M059J (cell line): ENCODE measurements at regions not wholly inside any gene's neighbourhood (a gene's known extent, or its start where the extent isn't known, plus 50 kb on each side); places are given as distances from the start of the nearest gene placed in this dataset.
"Not testable (repeated sequence)": the region's sequence is repeated elsewhere in the genome, so short reads cannot be mapped to it uniquely, and the experiment has no call there.

Experiments used
- DNase-seq: peaks from one replicate; pipeline ENCODE4 v3.0.0-alpha.2; 2012; ENCODE audit warnings: low read depth

DNA sequence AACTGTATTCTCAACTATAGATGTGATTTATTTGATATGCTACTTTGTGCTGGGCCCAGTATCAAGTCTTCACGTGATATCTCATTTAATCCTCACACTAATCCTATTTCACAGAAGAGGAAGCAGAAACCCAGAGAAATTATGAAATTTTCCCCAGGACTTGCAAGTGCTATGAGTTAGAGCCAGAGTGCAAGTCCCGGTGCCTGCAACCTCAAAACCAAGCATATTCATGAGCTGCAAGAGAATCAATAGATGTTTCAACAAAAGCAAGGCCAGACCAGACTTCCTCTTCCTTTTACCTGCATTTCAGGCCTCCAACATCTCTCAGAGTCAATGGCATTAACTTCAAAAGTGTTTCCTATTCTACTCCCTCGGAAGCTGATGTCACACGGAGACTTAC is 92.2 kb upstream of the GATB start:
- DNase-seq = no peak

DNA sequence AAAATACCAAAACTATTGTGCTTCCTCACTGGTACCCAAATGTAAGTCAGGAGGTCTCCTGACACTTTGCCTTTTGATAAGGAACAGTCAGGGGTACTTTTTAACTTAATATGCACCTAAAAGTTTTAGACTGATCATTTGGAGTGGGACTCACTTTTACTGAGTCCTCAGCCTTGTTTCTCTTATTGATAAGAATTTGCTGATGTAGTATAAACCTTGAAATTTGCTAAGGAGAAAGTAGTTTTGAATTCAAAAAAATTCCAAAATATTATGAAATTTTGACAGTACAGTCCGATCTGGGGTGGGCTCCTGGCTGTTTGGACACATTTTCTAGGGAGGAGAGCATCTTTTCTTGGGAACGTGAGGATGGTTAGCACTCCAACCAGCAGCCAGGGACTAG is 91.4 kb upstream of the GATB start:
- DNase-seq = no peak

- DNase-seq = no peak
Measured at GRCh38 chr4:151851354-151851753, 90.5 kb upstream of the GATB start.

DNA sequence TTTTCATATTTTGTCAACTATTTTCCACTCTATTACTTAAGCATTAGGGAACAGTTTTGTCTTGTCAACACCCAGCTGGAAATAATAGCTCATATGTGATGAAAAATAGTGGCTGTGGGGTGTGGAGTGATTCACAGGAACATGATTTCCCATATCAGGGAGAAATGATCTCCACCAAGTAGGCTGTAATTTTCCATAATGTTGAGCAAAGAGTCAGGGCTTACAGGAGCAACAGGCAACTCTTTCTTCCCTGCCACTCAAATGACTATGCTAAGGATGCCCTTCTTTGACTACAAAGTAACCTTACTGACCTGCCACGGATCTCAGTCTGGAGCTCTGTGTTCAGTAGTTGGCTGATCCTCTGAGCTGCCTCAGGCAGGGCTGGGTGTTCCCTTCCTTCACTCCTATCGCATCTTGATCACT is 90.0 kb upstream of the GATB start:
- DNase-seq = peak; percentile 43

DNA sequence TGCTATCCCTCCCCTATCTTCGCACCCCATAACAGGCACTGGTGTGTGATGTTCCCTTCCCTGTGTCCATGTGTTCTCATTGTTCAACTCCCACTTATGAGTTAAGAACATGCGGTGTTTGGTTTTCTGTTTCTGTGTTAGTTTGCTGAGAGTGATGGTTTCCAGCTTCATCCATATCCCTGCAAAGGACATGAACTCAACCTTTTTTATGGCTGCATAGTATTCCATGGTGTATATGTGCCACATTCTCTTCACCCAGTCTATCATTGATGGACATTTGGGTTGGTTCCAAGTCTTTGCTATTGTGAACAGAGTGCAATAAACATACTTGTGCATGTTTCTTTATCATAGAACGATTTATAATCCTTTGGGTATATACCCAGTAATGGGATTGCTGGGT is 84.7 kb upstream of the GATB start:
- DNase-seq = not testable (repeated sequence)

GRCh38 chr4:151842430-151843079 is 81.7 kb upstream of the GATB start:
- DNase-seq = no peak

DNA sequence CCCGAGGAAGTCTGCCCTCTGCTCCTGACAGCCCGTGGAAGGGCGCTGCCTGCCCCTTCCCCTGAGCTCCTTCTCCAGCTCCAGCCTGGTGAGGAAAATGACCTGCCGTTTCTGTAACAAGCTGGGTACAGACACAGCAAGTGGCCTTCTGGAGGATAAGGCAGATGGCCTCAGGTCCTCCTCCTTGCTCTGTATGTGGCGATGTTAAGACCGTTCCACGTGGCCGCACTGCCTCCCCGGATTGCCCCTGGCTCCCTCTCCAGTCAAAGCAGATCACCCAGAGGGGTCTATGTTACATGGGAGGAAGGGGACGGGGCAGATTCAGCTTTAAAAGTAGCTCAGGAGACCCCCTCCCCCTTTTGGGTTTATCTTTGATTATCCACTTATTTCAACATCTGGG is 80.3 kb upstream of the GATB start:
- no peak for DNase-seq

GRCh38 chr4:151835467-151835866 is 74.7 kb upstream of the GATB start:
- no peak for DNase-seq

DNA sequence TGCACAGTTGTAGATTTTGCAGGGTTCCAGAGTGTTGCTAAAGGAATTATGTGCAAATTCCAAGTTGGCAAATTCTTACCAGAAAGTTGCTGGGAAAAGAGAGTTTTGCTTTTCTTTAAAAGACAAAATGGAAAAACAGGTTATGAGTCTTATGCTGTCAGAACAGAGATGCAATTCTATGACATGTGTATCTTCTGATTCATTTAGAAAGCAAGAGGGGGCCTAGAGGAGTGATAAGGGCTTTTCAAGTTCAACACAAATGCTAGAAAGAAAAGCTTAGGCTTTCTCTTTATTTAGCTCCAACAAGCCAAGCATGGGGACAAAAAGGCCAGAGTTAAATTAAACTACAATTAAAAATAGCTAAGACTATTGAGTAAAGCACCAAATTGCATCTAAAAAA is 72.4 kb upstream of the GATB start:
- no peak for DNase-seq

DNA sequence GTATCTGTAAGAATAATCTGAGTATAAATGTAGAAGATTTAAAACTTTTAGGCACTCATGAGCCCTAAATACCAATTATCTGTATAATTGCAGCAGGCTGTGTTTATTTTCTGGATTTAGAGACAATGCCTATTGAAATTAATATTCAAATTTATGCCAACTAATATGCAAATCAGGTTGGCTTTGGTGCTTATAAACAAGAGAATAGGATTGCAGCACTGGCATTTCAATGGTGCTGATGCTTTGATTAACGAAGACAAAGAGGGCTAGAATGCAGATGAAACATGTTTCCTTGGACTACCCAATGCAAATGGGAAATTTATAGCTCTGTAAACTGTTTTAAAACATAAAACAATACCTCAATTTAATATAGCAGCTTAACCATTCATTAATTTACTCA is 70.7 kb upstream of the GATB start:
- no peak for DNase-seq

GRCh38 chr4:151830168-151830567 is 69.4 kb upstream of the GATB start:
- DNase-seq = no peak

- DNase-seq = no peak
Measured at GRCh38 chr4:151829309-151829708, 68.5 kb upstream of the GATB start.

GRCh38 chr4:151824656-151825055 is 63.8 kb upstream of the GATB start:
- no peak for DNase-seq

DNA sequence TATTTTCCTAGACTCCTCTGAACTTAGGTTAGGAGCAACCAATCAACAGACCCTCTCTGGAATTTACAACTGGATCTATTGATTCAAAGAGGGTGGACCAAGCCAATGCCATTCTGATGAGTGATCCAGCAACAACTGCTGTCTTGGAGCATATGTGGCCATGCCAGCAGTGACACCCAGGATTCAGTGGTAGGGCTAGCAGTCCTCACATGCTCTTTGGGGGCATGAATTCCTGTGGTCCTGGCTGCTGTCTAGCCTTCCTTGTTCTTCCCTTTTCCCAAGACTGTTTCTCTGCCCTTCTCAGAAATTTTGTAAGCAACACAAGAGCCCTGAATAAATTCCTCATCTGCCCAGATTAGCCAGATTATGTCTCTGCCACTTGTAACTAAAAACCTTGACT is 61.5 kb upstream of the GATB start:
- DNase-seq = no peak

DNA sequence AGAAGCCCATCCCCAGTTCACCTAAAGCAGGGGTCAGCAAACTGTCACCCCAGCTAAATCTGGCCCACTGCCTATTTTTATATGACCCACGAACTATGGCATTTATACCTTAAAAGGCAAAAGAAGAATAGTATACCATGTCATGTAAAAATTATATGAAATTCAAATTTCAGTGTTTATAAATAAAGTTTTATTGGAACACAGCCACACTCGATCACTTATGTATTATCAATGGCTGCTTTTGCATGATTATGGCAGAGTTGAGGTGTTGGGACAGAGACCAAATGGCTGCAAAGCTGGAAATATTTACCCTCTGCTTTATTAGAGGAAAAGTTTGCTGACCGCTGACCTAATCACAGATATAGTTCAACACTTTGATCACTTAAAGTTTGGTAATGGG is 59.2 kb upstream of the GATB start:
- DNase-seq = no peak

GRCh38 chr4:151811403-151811802 is 50.6 kb upstream of the GATB start:
- DNase-seq = no peak
